Uterus (tissue), 2 donors: ENCODE measurements at regions not wholly inside any gene's neighbourhood (a gene's known extent, or its start where the extent isn't known, plus 50 kb on each side); places are given as distances from the start of the nearest gene placed in this dataset.

Source experiments
- POLR2A ChIP-seq, 2 donors: fragments of 450-650 bp; IDR thresholded peaks; one replicate each; pipeline ENCODE4 v1.6.1; 2016; ENCODE audit warnings: antibody characterized with exemption in 2 of 2, mild to moderate bottlenecking in 1 of 2, moderate library complexity in 1 of 2
- TF ChIP-seq, protein P1 (sequence below), 4 experiments: fragments of 200-600 bp in 2 of 4; fragments of 450-650 bp in 2 of 4; sonication (generic) in 2 of 4; IDR thresholded peaks; one replicate each; pipeline ENCODE4 v1.5.1; 2016 to 2019; ENCODE audit warnings: antibody characterized with exemption in 4 of 4, mild to moderate bottlenecking in 2 of 4, moderate library complexity in 1 of 4

DNA sequence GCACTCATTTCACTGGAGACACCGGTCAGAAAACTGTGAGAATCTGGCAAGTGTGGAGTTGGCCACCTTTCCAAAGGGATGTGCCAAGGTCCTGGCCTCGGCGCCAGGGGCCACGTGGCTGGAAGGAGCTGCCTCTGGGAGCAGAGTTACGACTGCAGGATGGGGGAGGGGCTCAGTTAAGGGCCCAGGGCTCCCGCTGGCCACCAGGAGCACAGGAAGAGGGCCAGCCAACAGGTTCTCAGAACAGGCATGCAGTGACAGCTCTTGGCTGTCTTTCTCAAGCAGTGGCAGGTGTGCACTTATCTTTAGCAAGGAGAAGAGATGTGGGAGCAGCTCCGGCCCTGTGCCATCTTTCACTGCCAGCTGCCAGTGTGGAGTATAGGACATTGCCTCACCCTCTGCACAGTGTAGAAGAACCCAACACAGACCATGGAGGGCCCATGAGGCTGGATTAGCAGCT lies 115.9 kb upstream of the RBPJ start:
- TF ChIP-seq, protein P1, sequence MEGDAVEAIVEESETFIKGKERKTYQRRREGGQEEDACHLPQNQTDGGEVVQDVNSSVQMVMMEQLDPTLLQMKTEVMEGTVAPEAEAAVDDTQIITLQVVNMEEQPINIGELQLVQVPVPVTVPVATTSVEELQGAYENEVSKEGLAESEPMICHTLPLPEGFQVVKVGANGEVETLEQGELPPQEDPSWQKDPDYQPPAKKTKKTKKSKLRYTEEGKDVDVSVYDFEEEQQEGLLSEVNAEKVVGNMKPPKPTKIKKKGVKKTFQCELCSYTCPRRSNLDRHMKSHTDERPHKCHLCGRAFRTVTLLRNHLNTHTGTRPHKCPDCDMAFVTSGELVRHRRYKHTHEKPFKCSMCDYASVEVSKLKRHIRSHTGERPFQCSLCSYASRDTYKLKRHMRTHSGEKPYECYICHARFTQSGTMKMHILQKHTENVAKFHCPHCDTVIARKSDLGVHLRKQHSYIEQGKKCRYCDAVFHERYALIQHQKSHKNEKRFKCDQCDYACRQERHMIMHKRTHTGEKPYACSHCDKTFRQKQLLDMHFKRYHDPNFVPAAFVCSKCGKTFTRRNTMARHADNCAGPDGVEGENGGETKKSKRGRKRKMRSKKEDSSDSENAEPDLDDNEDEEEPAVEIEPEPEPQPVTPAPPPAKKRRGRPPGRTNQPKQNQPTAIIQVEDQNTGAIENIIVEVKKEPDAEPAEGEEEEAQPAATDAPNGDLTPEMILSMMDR (IDR thresholded peaks at IDR 0.05): no peak
- no peak for TF ChIP-seq POLR2A (IDR thresholded peaks at IDR 0.05)
